Keratinocyte (primary cell): ENCODE measurements at regions not wholly inside any gene's neighbourhood (a gene's known extent, or its start where the extent isn't known, plus 50 kb on each side); places are given as distances from the start of the nearest gene placed in this dataset.

Experiments
- DNase-seq: peaks from one replicate; pipeline ENCODE4 v3.0.0-alpha.2; 2011; ENCODE audit warnings: low read depth, missing footprints, low spot score
- FAIRE-seq: peaks from 2 replicates; lab custom pipeline; 2011; peaks lifted over from hg19 to GRCh38; lab: Jason Lieb, UNC
- H2AFZ ChIP-seq: 2 replicates; pipeline ENCODE4 v1.6.0; 2012; ENCODE audit warnings: low read length, control low read depth, inconsistent platforms; ENCODE audit not compliant: control insufficient read depth
- H3K27ac ChIP-seq: 2 replicates; pipeline ENCODE4 v1.5.1; 2011; ENCODE audit warnings: low read length; ENCODE audit not compliant: control insufficient read depth, insufficient read depth
- H3K27me3 ChIP-seq: 3 replicates; pipeline ENCODE4 v1.6.0; 2011; ENCODE audit warnings: low read length; ENCODE audit not compliant: control insufficient read depth, insufficient read depth; ENCODE audit errors: extremely low read depth
- H3K36me3 ChIP-seq, 2 experiments: 2 replicates in 1 of 2; 3 replicates in 1 of 2; pipeline ENCODE4 v1.5.1; 2011; ENCODE audit warnings: low read length in 2 of 2, mild to moderate bottlenecking in 1 of 2; ENCODE audit not compliant: control insufficient read depth in 2 of 2, insufficient read depth in 2 of 2; ENCODE audit errors: extremely low read depth in 1 of 2
- H3K4me1 ChIP-seq: 3 replicates; pipeline ENCODE4 v1.5.1; 2011; ENCODE audit warnings: low read length; ENCODE audit not compliant: control insufficient read depth, insufficient read depth; ENCODE audit errors: extremely low read depth
- H3K4me2 ChIP-seq: 3 replicates; pipeline ENCODE4 v1.6.0; 2011; ENCODE audit warnings: low read depth, low read length; ENCODE audit not compliant: control insufficient read depth, insufficient read depth; ENCODE audit errors: extremely low read depth
- H3K4me3 ChIP-seq, 3 experiments: fragments of 200-600 bp in 1 of 3; sonication (generic) in 1 of 3; 2 replicates in 2 of 3; 3 replicates in 1 of 3; pipeline ENCODE4 v1.5.1; 2011 to 2016; ENCODE audit warnings: low read length in 3 of 3, mild to moderate bottlenecking in 3 of 3, control low read depth in 2 of 3, inconsistent platforms in 1 of 3, low read depth in 1 of 3, mixed read lengths in 1 of 3, mixed run types in 1 of 3, moderate library complexity in 1 of 3; ENCODE audit not compliant: control insufficient read depth in 2 of 3, insufficient read depth in 2 of 3; ENCODE audit errors: extremely low read depth in 1 of 3
- H3K79me2 ChIP-seq: 2 replicates; pipeline ENCODE4 v1.6.0; 2012; ENCODE audit warnings: low read length; ENCODE audit not compliant: control insufficient read depth, insufficient read depth
- H3K9ac ChIP-seq: 3 replicates; pipeline ENCODE4 v1.6.0; 2011; ENCODE audit warnings: low read length; ENCODE audit not compliant: control insufficient read depth, insufficient read depth; ENCODE audit errors: extremely low read depth
- H3K9me1 ChIP-seq: 3 replicates; pipeline ENCODE4 v1.6.0; 2011; ENCODE audit warnings: low read length; ENCODE audit not compliant: control insufficient read depth, insufficient read depth; ENCODE audit errors: extremely low read depth
- H3K9me3 ChIP-seq: 2 replicates; pipeline ENCODE4 v1.5.1; 2012; ENCODE audit warnings: low read depth, low read length; ENCODE audit not compliant: control insufficient read depth
- H4K20me1 ChIP-seq: 3 replicates; pipeline ENCODE4 v1.6.0; 2011; ENCODE audit warnings: low read length; ENCODE audit not compliant: control insufficient read depth, insufficient read depth; ENCODE audit errors: extremely low read depth
- CTCF ChIP-seq, 3 experiments: IDR thresholded peaks in 1 of 3; conservative IDR thresholded peaks in 1 of 3; optimal IDR thresholded peaks in 1 of 3; 2 replicates in 2 of 3; 3 replicates in 1 of 3; pipeline versions ENCODE3 to v1.5.1; 2011; ENCODE audit warnings: low read length in 3 of 3, mild to moderate bottlenecking in 3 of 3, moderate library complexity in 2 of 3, control low read depth in 1 of 3, inconsistent platforms in 1 of 3; ENCODE audit not compliant: insufficient read depth in 2 of 3; ENCODE audit errors: extremely low read depth in 1 of 3
- EZH2 ChIP-seq: IDR thresholded peaks from one replicate; pipeline ENCODE4 v1.6.1; 2012; ENCODE audit warnings: inconsistent platforms, mild to moderate bottlenecking, low read length, moderate library complexity
- dilution Hi-C: fragments of 300-500 bp; cut with MboI; formaldehyde crosslinking; loops from one replicate; pipeline ENCODE4 v1.7.0; 2020; ENCODE audit warnings: low sequenced_read_pairs; ENCODE audit not compliant: extremely low pct_ligation_motif_present

GRCh38 chr12:107238296-107238695 is 144.9 kb upstream of the CRY1 start:
- FAIRE-seq (peak; percentile 58), DNase-seq (no peak)
- no peaks in the 10 kb centered on the region for H3K27me3 ChIP-seq
- H3K36me3 ChIP-seq, result no peaks in the 10 kb centered on the region
- no peak for TF ChIP-seq CTCF (optimal IDR thresholded peaks at IDR 0.05 in 1 of 3, IDR thresholded peaks at IDR 0.05 in 1 of 3, conservative IDR thresholded peaks at IDR 0.05 in 1 of 3; ENCODE audit: extremely low read depth in 1 of 3, insufficient read depth in 2 of 3, low read length in 3 of 3)
- no peak for TF ChIP-seq EZH2
- H3K9me1 ChIP-seq, result no peaks in the 10 kb centered on the region
- H3K9me3 ChIP-seq, result no peaks in the 10 kb centered on the region
- peak overlapping the region; percentile 64 for H2AFZ ChIP-seq
- peak overlapping the region; percentile 80 for H3K4me2 ChIP-seq
- H3K4me1 ChIP-seq, result peaks cover 22% of the 10 kb centered on the region
- no peaks in the 10 kb centered on the region for H4K20me1 ChIP-seq
- H3K79me2 ChIP-seq, result no peaks in the 10 kb centered on the region
- no peak overlapping the region for H3K4me3 ChIP-seq
- dilution Hi-C loops, result no loop called here
- no peak overlapping the region for H3K9ac ChIP-seq
- peak overlapping the region; percentile 81 for H3K27ac ChIP-seq

GRCh38 chr12:107241411-107241810 is 148.1 kb upstream of the CRY1 start:
- no peak overlapping the region for H3K4me3 ChIP-seq
- peaks cover 21% of the 10 kb centered on the region for H3K4me1 ChIP-seq
- FAIRE-seq (no peak), DNase-seq (no peak)
- H3K9me1 ChIP-seq, result no peaks in the 10 kb centered on the region
- no peaks in the 10 kb centered on the region for H4K20me1 ChIP-seq
- no peaks in the 10 kb centered on the region for H3K27me3 ChIP-seq
- H3K27ac ChIP-seq, result no peak overlapping the region
- no peaks in the 10 kb centered on the region for H3K36me3 ChIP-seq
- no peak for TF ChIP-seq CTCF (optimal IDR thresholded peaks at IDR 0.05 in 1 of 3, IDR thresholded peaks at IDR 0.05 in 1 of 3, conservative IDR thresholded peaks at IDR 0.05 in 1 of 3; ENCODE audit: extremely low read depth in 1 of 3, insufficient read depth in 2 of 3, low read length in 3 of 3)
- no peak for TF ChIP-seq EZH2
- H3K9ac ChIP-seq, result no peak overlapping the region
- H3K79me2 ChIP-seq, result no peaks in the 10 kb centered on the region
- H3K9me3 ChIP-seq, result no peaks in the 10 kb centered on the region
- dilution Hi-C loops, result no loop called here
- no peak overlapping the region for H3K4me2 ChIP-seq
- no peak overlapping the region for H2AFZ ChIP-seq
